Trophoblast cell (in vitro differentiated cells and primary cell): ENCODE measurements at regions not wholly inside any gene's neighbourhood (a gene's known extent, or its start where the extent isn't known, plus 50 kb on each side); places are given as distances from the start of the nearest gene placed in this dataset.

Experiments used
- DNase-seq, 2 donors: peaks; one replicate each; pipeline ENCODE4 v3.0.0-alpha.2; 2016
- H2AFZ ChIP-seq: 2 replicates; pipeline ENCODE4 v1.6.1; 2013; ENCODE audit warnings: low read length, moderate library complexity, mild to moderate bottlenecking; ENCODE audit not compliant: insufficient read depth, poor library complexity
- H2AK5ac ChIP-seq: 2 replicates; pipeline ENCODE4 v1.6.1; 2013; ENCODE audit warnings: mild to moderate bottlenecking, low read length
- H2BK120ac ChIP-seq: 2 replicates; pipeline ENCODE4 v1.6.1; 2013; ENCODE audit warnings: low read length, mild to moderate bottlenecking, moderate library complexity; ENCODE audit not compliant: insufficient read depth, poor library complexity
- H2BK12ac ChIP-seq: 2 replicates; pipeline ENCODE4 v1.6.1; 2013; ENCODE audit warnings: mild to moderate bottlenecking, low read length, moderate library complexity
- H2BK5ac ChIP-seq: 2 replicates; pipeline ENCODE4 v1.6.1; 2013; ENCODE audit warnings: low read length, low read depth, moderate library complexity, mild to moderate bottlenecking; ENCODE audit not compliant: poor library complexity
- H3K14ac ChIP-seq: 2 replicates; pipeline ENCODE4 v1.6.1; 2013; ENCODE audit warnings: mild to moderate bottlenecking, low read length
- H3K18ac ChIP-seq: 2 replicates; pipeline ENCODE4 v1.6.1; 2013; ENCODE audit warnings: mild to moderate bottlenecking, low read length
- H3K23ac ChIP-seq: 2 replicates; pipeline ENCODE4 v1.6.1; 2013; ENCODE audit warnings: low read length
- H3K27ac ChIP-seq: 2 replicates; pipeline ENCODE4 v1.5.1; 2013; ENCODE audit warnings: low read depth, mild to moderate bottlenecking, inconsistent platforms, low read length, moderate library complexity
- H3K27me3 ChIP-seq: 2 replicates; pipeline ENCODE4 v1.6.1; 2013; ENCODE audit warnings: inconsistent platforms, mild to moderate bottlenecking, low read length, moderate library complexity; ENCODE audit not compliant: insufficient read depth
- H3K36me3 ChIP-seq, 2 experiments: 1 replicate in 1 of 2; 2 replicates in 1 of 2; pipeline ENCODE4 v1.6.1; 2013; ENCODE audit warnings: low read length in 2 of 2, mild to moderate bottlenecking in 2 of 2, moderate library complexity in 1 of 2; ENCODE audit not compliant: insufficient read depth in 2 of 2, control insufficient read depth in 1 of 2
- H3K4ac ChIP-seq: 2 replicates; pipeline ENCODE4 v1.6.1; 2013; ENCODE audit warnings: low read depth, mild to moderate bottlenecking, low read length, moderate library complexity
- H3K4me1 ChIP-seq, 2 experiments: 1 replicate in 1 of 2; 2 replicates in 1 of 2; pipeline ENCODE4 v1.6.1; 2013; ENCODE audit warnings: low read length in 2 of 2, mild to moderate bottlenecking in 2 of 2, moderate library complexity in 1 of 2; ENCODE audit not compliant: insufficient read depth in 2 of 2, control insufficient read depth in 1 of 2
- H3K4me2 ChIP-seq: 2 replicates; pipeline ENCODE4 v1.6.1; 2013; ENCODE audit warnings: inconsistent platforms, mild to moderate bottlenecking, low read length, moderate library complexity
- H3K4me3 ChIP-seq: 2 replicates; pipeline ENCODE4 v1.5.1; 2013; ENCODE audit warnings: mild to moderate bottlenecking, low read depth, low read length, inconsistent platforms
- H3K79me1 ChIP-seq: one replicate; pipeline ENCODE4 v1.6.1; 2013; ENCODE audit warnings: low read length
- H3K79me2 ChIP-seq: 2 replicates; pipeline ENCODE4 v1.6.1; 2013; ENCODE audit warnings: low read length, mild to moderate bottlenecking; ENCODE audit not compliant: control insufficient read depth, insufficient read depth, poor library complexity
- H3K9ac ChIP-seq: 2 replicates; pipeline ENCODE4 v1.6.1; 2013; ENCODE audit warnings: mild to moderate bottlenecking, low read length
- H3K9me3 ChIP-seq: 2 replicates; pipeline ENCODE4 v1.6.1; 2013; ENCODE audit warnings: low read depth, mild to moderate bottlenecking, control low read depth, inconsistent platforms, low read length; ENCODE audit not compliant: insufficient read depth
- H4K12ac ChIP-seq: 2 replicates; pipeline ENCODE4 v1.6.1; 2013; ENCODE audit warnings: low read depth, mild to moderate bottlenecking, low read length, moderate library complexity
- H4K8ac ChIP-seq: 2 replicates; pipeline ENCODE4 v1.6.1; 2013; ENCODE audit warnings: low read depth, mild to moderate bottlenecking, low read length, moderate library complexity
- H4K91ac ChIP-seq: one replicate; pipeline ENCODE4 v1.6.1; 2013; ENCODE audit warnings: low read depth, mild to moderate bottlenecking, low read length, moderate library complexity
- WGBS: extraction: QIAGEN DNeasy Blood & Tissue Kit; methylation state at CpG from one replicate; pipeline ENCODE4 v1.1.7; 2013; ENCODE audit warnings: missing lambda C conversion rate; ENCODE audit not compliant: insufficient read length, insufficient coverage; ENCODE audit errors: extremely low coverage; 5-methylcytosine and 5-hydroxymethylcytosine counted together

GRCh38 chr13:70856711-70857110 is 748.5 kb upstream of the KLHL1 start:
- Histone ChIP-seq H3K9me3 (no peaks in the 10 kb centered on the region), H3K9ac (no peak overlapping the region), H3K23ac (no peak overlapping the region), H3K4ac (no peak overlapping the region), H2BK120ac (no peak overlapping the region), H3K4me2 (no peak overlapping the region), H3K36me3 (no peaks in the 10 kb centered on the region), H3K79me1 (no peaks in the 10 kb centered on the region), H3K18ac (no peak overlapping the region), H3K79me2 (no peaks in the 10 kb centered on the region), H3K14ac (no peak overlapping the region), H3K4me3 (no peak overlapping the region), H4K91ac (no peak overlapping the region), H3K27me3 (no peaks in the 10 kb centered on the region), H2BK5ac (no peak overlapping the region), H3K4me1 (no peaks in the 10 kb centered on the region), H2BK12ac (no peak overlapping the region), H3K27ac (no peak overlapping the region), H4K12ac (no peak overlapping the region), H4K8ac (no peak overlapping the region), H2AFZ (no peak overlapping the region), H2AK5ac (no peak overlapping the region)
- no CpG with 5 or more reads among the region's 3 CpGs for WGBS
- DNase-seq: no peak

- no peaks in the 10 kb centered on the region for H3K79me1 ChIP-seq
- no peak overlapping the region for H3K14ac ChIP-seq
- no peak for DNase-seq
- no peaks in the 10 kb centered on the region for H3K79me2 ChIP-seq
- no peak overlapping the region for H2AFZ ChIP-seq
- no peak overlapping the region for H3K4me3 ChIP-seq
- no CpG with 5 or more reads among the region's 2 CpGs for WGBS
- H4K91ac ChIP-seq: no peak overlapping the region
- H3K4me1 ChIP-seq: no peaks in the 10 kb centered on the region
- no peak overlapping the region for H3K4ac ChIP-seq
- no peak overlapping the region for H3K4me2 ChIP-seq
- H2AK5ac ChIP-seq: no peak overlapping the region
- no peak overlapping the region for H3K9ac ChIP-seq
- no peaks in the 10 kb centered on the region for H3K36me3 ChIP-seq
- H3K9me3 ChIP-seq: no peaks in the 10 kb centered on the region
- no peak overlapping the region for H3K23ac ChIP-seq
- no peak overlapping the region for H2BK12ac ChIP-seq
- no peak overlapping the region for H2BK120ac ChIP-seq
- H3K27me3 ChIP-seq: no peaks in the 10 kb centered on the region
- no peak overlapping the region for H4K8ac ChIP-seq
- no peak overlapping the region for H3K27ac ChIP-seq
- no peak overlapping the region for H3K18ac ChIP-seq
- H2BK5ac ChIP-seq: no peak overlapping the region
- no peak overlapping the region for H4K12ac ChIP-seq
Measured at GRCh38 chr13:70856025-70856424, 747.8 kb upstream of the KLHL1 start.

GRCh38 chr13:70849222-70849621 is 741.0 kb upstream of the KLHL1 start:
- H4K91ac ChIP-seq: no peak overlapping the region
- no peaks in the 10 kb centered on the region for H3K79me1 ChIP-seq
- H3K4me1 ChIP-seq: no peaks in the 10 kb centered on the region
- no CpG with 5 or more reads among the region's 4 CpGs for WGBS
- no peaks in the 10 kb centered on the region for H3K36me3 ChIP-seq
- H3K14ac ChIP-seq: no peak overlapping the region
- H2AK5ac ChIP-seq: no peak overlapping the region
- no peak overlapping the region for H3K4me3 ChIP-seq
- H3K79me2 ChIP-seq: no peaks in the 10 kb centered on the region
- no peak overlapping the region for H3K4ac ChIP-seq
- no peak overlapping the region for H3K9ac ChIP-seq
- no peak overlapping the region for H4K8ac ChIP-seq
- no peak overlapping the region for H3K4me2 ChIP-seq
- H2BK5ac ChIP-seq: no peak overlapping the region
- H3K9me3 ChIP-seq: peaks cover 4% of the 10 kb centered on the region
- H2BK120ac ChIP-seq: no peak overlapping the region
- no peak overlapping the region for H3K27ac ChIP-seq
- no peak for DNase-seq
- no peak overlapping the region for H3K23ac ChIP-seq
- H2AFZ ChIP-seq: no peak overlapping the region
- no peak overlapping the region for H3K18ac ChIP-seq
- H3K27me3 ChIP-seq: no peaks in the 10 kb centered on the region
- no peak overlapping the region for H2BK12ac ChIP-seq
- no peak overlapping the region for H4K12ac ChIP-seq

- H2BK12ac ChIP-seq: no peak overlapping the region
- H3K79me1 ChIP-seq: no peaks in the 10 kb centered on the region
- H3K4me1 ChIP-seq: no peaks in the 10 kb centered on the region
- H2AK5ac ChIP-seq: no peak overlapping the region
- no peak overlapping the region for H3K9ac ChIP-seq
- no peaks in the 10 kb centered on the region for H3K27me3 ChIP-seq
- H3K36me3 ChIP-seq: no peaks in the 10 kb centered on the region
- H3K18ac ChIP-seq: no peak overlapping the region
- no peak overlapping the region for H2BK120ac ChIP-seq
- no peak overlapping the region for H2BK5ac ChIP-seq
- H2AFZ ChIP-seq: no peak overlapping the region
- peaks cover 5% of the 10 kb centered on the region for H3K9me3 ChIP-seq
- H4K8ac ChIP-seq: no peak overlapping the region
- no peaks in the 10 kb centered on the region for H3K79me2 ChIP-seq
- DNase-seq: no peak
- WGBS: no CpG with 5 or more reads among the region's 7 CpGs
- H3K4ac ChIP-seq: no peak overlapping the region
- H3K4me2 ChIP-seq: no peak overlapping the region
- H4K91ac ChIP-seq: no peak overlapping the region
- no peak overlapping the region for H3K14ac ChIP-seq
- no peak overlapping the region for H3K4me3 ChIP-seq
- H3K27ac ChIP-seq: no peak overlapping the region
- no peak overlapping the region for H3K23ac ChIP-seq
- no peak overlapping the region for H4K12ac ChIP-seq
Measured at GRCh38 chr13:70844391-70845108, 736.3 kb upstream of the KLHL1 start.
